Tibial nerve (tissue), 4 donors: ENCODE measurements at regions not wholly inside any gene's neighbourhood (a gene's known extent, or its start where the extent isn't known, plus 50 kb on each side); places are given as distances from the start of the nearest gene placed in this dataset.

Experiments used
- CTCF ChIP-seq, 5 experiments: fragments of 200-600 bp in 3 of 5; fragments of 450-650 bp in 2 of 5; sonication (generic) in 3 of 5; IDR thresholded peaks; one replicate each; pipeline ENCODE4 v1.5.1; 2016 to 2019; ENCODE audit warnings: antibody characterized with exemption in 5 of 5, mild to moderate bottlenecking in 3 of 5, moderate library complexity in 2 of 5
- EP300 ChIP-seq, 2 donors: sonication (generic); formaldehyde crosslinking; IDR thresholded peaks; one replicate each; pipeline ENCODE4 v1.6.1; 2017; ENCODE audit warnings: antibody characterized with exemption in 2 of 2, mild to moderate bottlenecking in 1 of 2
- POLR2A ChIP-seq, 2 donors: fragments of 450-650 bp; IDR thresholded peaks; one replicate each; pipeline ENCODE4 v1.6.1; 2017; ENCODE audit warnings: antibody characterized with exemption in 2 of 2, mild to moderate bottlenecking in 2 of 2, moderate library complexity in 2 of 2

GRCh38 chr4:100129774-100130173 lies 60.5 kb downstream of the DDIT4L start:
- TF ChIP-seq CTCF (IDR thresholded peaks at IDR 0.05) (no peak), EP300 (IDR thresholded peaks at IDR 0.05) (no peak), POLR2A (IDR thresholded peaks at IDR 0.05) (no peak)
